ENCODE measurements at regions not wholly inside any gene's neighbourhood (a gene's known extent, or its start where the extent isn't known, plus 50 kb on each side); places are given as distances from the start of the nearest gene placed in this dataset.

GRCh38 chr1:224791362-224791941, 138.0 kb upstream of the DNAH14 start:
- no peaks in the 10 kb centered on the region for H3K27me3 ChIP-seq
- intact Hi-C loops (cut with DNase I; ENCODE audit: low total_unique reads): no loop called here
- H3K36me3 ChIP-seq: no peaks in the 10 kb centered on the region
- no peak overlapping the region for H3K4me3 ChIP-seq
- no peak for DNase-seq
- TF ChIP-seq POLR2A (IDR thresholded peaks at IDR 0.05) (no peak), CTCF (IDR thresholded peaks at IDR 0.05) (no peak)
- no peak overlapping the region for H3K27ac ChIP-seq
- no peaks in the 10 kb centered on the region for H3K9me3 ChIP-seq
- no peaks in the 10 kb centered on the region for H3K4me1 ChIP-seq

- no peaks in the 10 kb centered on the region for H3K9me3 ChIP-seq
- no peak overlapping the region for H3K27ac ChIP-seq
- H3K4me3 ChIP-seq: no peak overlapping the region
- intact Hi-C loops (cut with DNase I; ENCODE audit: low total_unique reads): no loop called here
- H3K4me1 ChIP-seq: no peaks in the 10 kb centered on the region
- H3K36me3 ChIP-seq: no peaks in the 10 kb centered on the region
- TF ChIP-seq CTCF (IDR thresholded peaks at IDR 0.05) (no peak), POLR2A (IDR thresholded peaks at IDR 0.05) (no peak)
- H3K27me3 ChIP-seq: no peaks in the 10 kb centered on the region
- DNase-seq: no peak
Measured at GRCh38 chr1:224795591-224795990, 133.9 kb upstream of the DNAH14 start.

- H3K4me1 ChIP-seq: no peaks in the 10 kb centered on the region
- DNase-seq: no peak
- no peaks in the 10 kb centered on the region for H3K36me3 ChIP-seq
- no peak overlapping the region for H3K4me3 ChIP-seq
- intact Hi-C loops (cut with DNase I; ENCODE audit: low total_unique reads): no loop called here
- TF ChIP-seq POLR2A (IDR thresholded peaks at IDR 0.05) (no peak), CTCF (IDR thresholded peaks at IDR 0.05) (no peak)
- H3K27ac ChIP-seq: no peak overlapping the region
- H3K9me3 ChIP-seq: no peaks in the 10 kb centered on the region
- no peaks in the 10 kb centered on the region for H3K27me3 ChIP-seq
Measured at GRCh38 chr1:224799083-224799482, 130.4 kb upstream of the DNAH14 start.

- TF ChIP-seq POLR2A (IDR thresholded peaks at IDR 0.05): no peak
- no peak for TF ChIP-seq CTCF (IDR thresholded peaks at IDR 0.05)
- DNase-seq: no peak
- intact Hi-C loops (cut with DNase I; ENCODE audit: low total_unique reads): no loop called here
- H3K36me3 ChIP-seq: no peaks in the 10 kb centered on the region
- H3K27ac ChIP-seq: no peak overlapping the region
- H3K4me1 ChIP-seq: no peaks in the 10 kb centered on the region
- no peaks in the 10 kb centered on the region for H3K9me3 ChIP-seq
- no peak overlapping the region for H3K4me3 ChIP-seq
- no peaks in the 10 kb centered on the region for H3K27me3 ChIP-seq
Measured at GRCh38 chr1:224800486-224801119, 128.9 kb upstream of the DNAH14 start.

GRCh38 chr1:224801844-224802490, 127.5 kb upstream of the DNAH14 start:
- no peak for TF ChIP-seq CTCF (IDR thresholded peaks at IDR 0.05)
- no peak for DNase-seq
- Histone ChIP-seq H3K27me3 (no peaks in the 10 kb centered on the region), H3K4me1 (no peaks in the 10 kb centered on the region), H3K4me3 (no peak overlapping the region), H3K9me3 (no peaks in the 10 kb centered on the region), H3K36me3 (no peaks in the 10 kb centered on the region), H3K27ac (no peak overlapping the region)
- intact Hi-C loops (cut with DNase I; ENCODE audit: low total_unique reads): no loop called here

Measured in uterus (tissue), 3 donors.